Panc1 (cell line): ENCODE measurements at regions not wholly inside any gene's neighbourhood (a gene's known extent, or its start where the extent isn't known, plus 50 kb on each side); places are given as distances from the start of the nearest gene placed in this dataset.

Experiments
- ATAC-seq: fragments of 200-7000 bp; cut with Tn5 transposase; 2 replicates; pipeline ENCODE4 v1.9.1; 2020; ENCODE audit warnings: mild to moderate bottlenecking, moderate library complexity
- BruUV-seq: library from RNA; stranded (reverse); fragments of 400-500 nt; replicated peaks from 2 replicates; lab custom pipeline; 2021; lab: Mats Ljungman, UMichigan
- CTCF ChIA-PET: fragments of 300-600 bp; sonication (Branson Sonifier 250); formaldehyde crosslinking; loops from one replicate; lab custom pipeline; 2022; ENCODE audit warnings: antibody characterized with exemption; lab: Charles Lee
- POLR2A ChIA-PET: fragments of 300-600 bp; sonication (Branson Sonifier 250); formaldehyde crosslinking; loops from one replicate; lab custom pipeline; 2022; ENCODE audit warnings: antibody characterized with exemption; lab: Charles Lee
- DNase-seq: peaks from one replicate; pipeline ENCODE4 v3.0.0-alpha.2; 2010; ENCODE audit warnings: low read depth, low spot score
- H3K27ac ChIP-seq: 2 replicates; pipeline ENCODE4 v1.5.1; 2011; ENCODE audit warnings: mild to moderate bottlenecking, low read length, inconsistent platforms
- H3K27me3 ChIP-seq: fragments of 200-500 bp; sonication (Bioruptor generic); 2 replicates; pipeline ENCODE4 v1.6.0; 2014; ENCODE audit warnings: low read length, inconsistent platforms; ENCODE audit not compliant: control insufficient read depth, insufficient read depth
- H3K36me3 ChIP-seq: fragments of 200-500 bp; sonication (Bioruptor generic); 2 replicates; pipeline ENCODE4 v1.5.1; 2014; ENCODE audit warnings: inconsistent platforms, mild to moderate bottlenecking, low read length, moderate library complexity; ENCODE audit not compliant: control insufficient read depth, insufficient read depth
- H3K4me1 ChIP-seq: 2 replicates; pipeline ENCODE4 v1.5.1; 2011; ENCODE audit warnings: inconsistent platforms, mild to moderate bottlenecking, low read length, moderate library complexity; ENCODE audit not compliant: control insufficient read depth, insufficient read depth
- H3K4me3 ChIP-seq, 2 experiments: 2 replicates each; pipeline ENCODE4 v1.5.1; 2011 to 2012; ENCODE audit warnings: low read depth in 2 of 2, low read length in 2 of 2, mild to moderate bottlenecking in 2 of 2, inconsistent platforms in 1 of 2, moderate library complexity in 1 of 2
- H3K9me3 ChIP-seq: fragments of 200-500 bp; sonication (Bioruptor generic); 2 replicates; pipeline ENCODE4 v1.5.1; 2014; ENCODE audit warnings: low read depth, mild to moderate bottlenecking, inconsistent platforms, low read length, moderate library complexity; ENCODE audit not compliant: control insufficient read depth, insufficient read depth
- CTCF ChIP-seq: fragments of 450-650 bp; IDR thresholded peaks from 2 replicates; pipeline ENCODE4 v1.5.1; 2017; ENCODE audit warnings: mild to moderate bottlenecking
- POLR2AphosphoS5 ChIP-seq: IDR thresholded peaks from 2 replicates; pipeline ENCODE4 v1.6.1; 2012; ENCODE audit warnings: mild to moderate bottlenecking, low read depth, low read length, moderate library complexity
- SIN3A ChIP-seq: IDR thresholded peaks from 2 replicates; pipeline ENCODE4 v1.6.1; 2012; ENCODE audit warnings: low read depth, mild to moderate bottlenecking, low read length, moderate library complexity, borderline replicate concordance; ENCODE audit not compliant: insufficient read depth
- TCF7L2 ChIP-seq: IDR thresholded peaks from 2 replicates; pipeline ENCODE4 v1.6.1; 2011; ENCODE audit warnings: mild to moderate bottlenecking, low read depth, low read length, inconsistent platforms
- in situ Hi-C: cut with HindIII; loops from 2 replicates; pipeline ENCODE4 v1.10.0; 2016; ENCODE audit warnings: low sequenced_read_pairs, low pct_unique_long_range_greater_than_20kb
- intact Hi-C: fragments of 100-400 bp; cut with micrococcal nuclease; formaldehyde crosslinking; loops from one replicate; pipeline ENCODE4 v1.10.0; 2022; ENCODE audit not compliant: unreplicated experiment
- TF ChIP-seq, protein P1 (sequence below), 2 experiments: IDR thresholded peaks; 2 replicates each; pipeline ENCODE4 v1.6.1; 2011 to 2012; ENCODE audit warnings: low read depth in 2 of 2, control low read depth in 1 of 2, low read length in 1 of 2, mild to moderate bottlenecking in 1 of 2, moderate library complexity in 1 of 2; ENCODE audit not compliant: insufficient read depth in 1 of 2

DNA sequence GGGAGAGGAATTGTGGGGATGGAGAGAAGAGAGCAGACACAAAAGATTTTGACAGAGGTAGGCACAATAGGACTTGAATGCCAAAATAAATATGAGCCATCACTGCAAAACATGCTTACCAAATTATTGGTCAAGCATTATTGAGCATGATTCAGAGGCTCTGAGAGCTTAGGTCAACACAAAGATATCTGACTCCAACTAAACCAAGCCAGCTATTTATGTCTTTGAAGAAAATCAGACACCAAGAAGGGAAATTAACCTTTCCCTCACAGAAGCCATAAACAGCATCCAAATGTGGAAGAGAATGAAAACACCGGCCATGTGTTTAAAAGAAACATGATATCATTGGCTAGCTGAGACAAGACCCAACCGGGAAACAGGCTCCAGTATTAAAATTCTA is 323.2 kb downstream of the RAB28 start:
- Histone ChIP-seq H3K9me3 (no peaks in the 10 kb centered on the region), H3K4me3 (no peak overlapping the region), H3K4me1 (no peaks in the 10 kb centered on the region), H3K36me3 (no peaks in the 10 kb centered on the region), H3K27me3 (no peaks in the 10 kb centered on the region), H3K27ac (no peak overlapping the region)
- intact Hi-C loops (no loop called here), in situ Hi-C loops (no loop called here)
- DNase-seq (no peak), ATAC-seq (no peak)
- no TSS peak for BruUV-seq
- TF ChIP-seq, protein P1, sequence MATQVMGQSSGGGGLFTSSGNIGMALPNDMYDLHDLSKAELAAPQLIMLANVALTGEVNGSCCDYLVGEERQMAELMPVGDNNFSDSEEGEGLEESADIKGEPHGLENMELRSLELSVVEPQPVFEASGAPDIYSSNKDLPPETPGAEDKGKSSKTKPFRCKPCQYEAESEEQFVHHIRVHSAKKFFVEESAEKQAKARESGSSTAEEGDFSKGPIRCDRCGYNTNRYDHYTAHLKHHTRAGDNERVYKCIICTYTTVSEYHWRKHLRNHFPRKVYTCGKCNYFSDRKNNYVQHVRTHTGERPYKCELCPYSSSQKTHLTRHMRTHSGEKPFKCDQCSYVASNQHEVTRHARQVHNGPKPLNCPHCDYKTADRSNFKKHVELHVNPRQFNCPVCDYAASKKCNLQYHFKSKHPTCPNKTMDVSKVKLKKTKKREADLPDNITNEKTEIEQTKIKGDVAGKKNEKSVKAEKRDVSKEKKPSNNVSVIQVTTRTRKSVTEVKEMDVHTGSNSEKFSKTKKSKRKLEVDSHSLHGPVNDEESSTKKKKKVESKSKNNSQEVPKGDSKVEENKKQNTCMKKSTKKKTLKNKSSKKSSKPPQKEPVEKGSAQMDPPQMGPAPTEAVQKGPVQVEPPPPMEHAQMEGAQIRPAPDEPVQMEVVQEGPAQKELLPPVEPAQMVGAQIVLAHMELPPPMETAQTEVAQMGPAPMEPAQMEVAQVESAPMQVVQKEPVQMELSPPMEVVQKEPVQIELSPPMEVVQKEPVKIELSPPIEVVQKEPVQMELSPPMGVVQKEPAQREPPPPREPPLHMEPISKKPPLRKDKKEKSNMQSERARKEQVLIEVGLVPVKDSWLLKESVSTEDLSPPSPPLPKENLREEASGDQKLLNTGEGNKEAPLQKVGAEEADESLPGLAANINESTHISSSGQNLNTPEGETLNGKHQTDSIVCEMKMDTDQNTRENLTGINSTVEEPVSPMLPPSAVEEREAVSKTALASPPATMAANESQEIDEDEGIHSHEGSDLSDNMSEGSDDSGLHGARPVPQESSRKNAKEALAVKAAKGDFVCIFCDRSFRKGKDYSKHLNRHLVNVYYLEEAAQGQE (IDR thresholded peaks at IDR 0.05; ENCODE audit: insufficient read depth in 1 of 2, low read depth in 2 of 2, low read length in 1 of 2), result no peak
- TF ChIP-seq TCF7L2 (no peak), CTCF (no peak), POLR2AphosphoS5 (no peak), SIN3A (no peak)
- ChIA-PET POLR2A (no interaction called here), CTCF (no interaction called here)

- ChIA-PET CTCF (no interaction called here), POLR2A (no interaction called here)
- in situ Hi-C loops (no loop called here), intact Hi-C loops (no loop called here)
- Histone ChIP-seq H3K9me3 (no peaks in the 10 kb centered on the region), H3K27ac (no peak overlapping the region), H3K27me3 (no peaks in the 10 kb centered on the region), H3K4me1 (no peaks in the 10 kb centered on the region), H3K36me3 (no peaks in the 10 kb centered on the region), H3K4me3 (no peak overlapping the region)
- DNase-seq, result no peak
- TF ChIP-seq CTCF (no peak), SIN3A (no peak), POLR2AphosphoS5 (no peak), TCF7L2 (no peak)
- TF ChIP-seq, protein P1 (IDR thresholded peaks at IDR 0.05; ENCODE audit: insufficient read depth in 1 of 2, low read depth in 2 of 2, low read length in 1 of 2), result no peak
- BruUV-seq, result no TSS peak
- no peak for ATAC-seq
Measured at GRCh38 chr4:13159041-13159620, 325.0 kb downstream of the RAB28 start.
